GM12865 (cell line): ENCODE measurements at regions not wholly inside any gene's neighbourhood (a gene's known extent, or its start where the extent isn't known, plus 50 kb on each side); places are given as distances from the start of the nearest gene placed in this dataset.

Experiments used
- DNase-seq: peaks from one replicate; pipeline ENCODE4 v3.0.0; 2010; ENCODE audit warnings: low read depth
- H3K4me3 ChIP-seq: 2 replicates; pipeline ENCODE4 v1.5.1; 2011; ENCODE audit warnings: mild to moderate bottlenecking, low read depth, low read length, control low read depth
- CTCF ChIP-seq: IDR thresholded peaks from 2 replicates; pipeline ENCODE4 v1.5.1; 2011; ENCODE audit warnings: low read length, control low read depth, low read depth, inconsistent platforms; ENCODE audit not compliant: insufficient read depth; ENCODE audit errors: missing control alignments

GRCh38 chr4:137768196-137768595 is 235.9 kb upstream of the PCDH18 start:
- DNase-seq = no peak
- no peak for TF ChIP-seq CTCF
- no peak overlapping the region for H3K4me3 ChIP-seq

DNA sequence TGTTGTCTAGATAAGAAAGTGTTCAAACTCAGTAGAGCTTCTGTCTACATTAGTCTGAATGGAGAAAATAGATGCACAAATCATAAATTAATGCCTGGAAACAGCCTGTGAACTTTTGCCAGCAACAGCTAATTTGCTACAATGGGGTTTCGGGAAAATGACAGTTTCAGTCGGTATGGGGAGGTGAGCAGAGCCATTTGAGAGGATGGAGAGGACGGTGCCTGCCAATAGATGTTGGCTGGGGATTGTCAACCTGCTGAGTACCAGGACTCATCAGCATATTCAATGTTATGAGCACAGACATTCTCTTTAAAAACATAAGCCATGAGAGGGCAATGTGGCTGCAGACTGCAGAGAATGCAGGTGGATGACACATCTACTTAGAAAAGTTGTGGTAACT is 230.3 kb upstream of the PCDH18 start:
- DNase-seq = no peak
- no peak overlapping the region for H3K4me3 ChIP-seq
- no peak for TF ChIP-seq CTCF

DNA sequence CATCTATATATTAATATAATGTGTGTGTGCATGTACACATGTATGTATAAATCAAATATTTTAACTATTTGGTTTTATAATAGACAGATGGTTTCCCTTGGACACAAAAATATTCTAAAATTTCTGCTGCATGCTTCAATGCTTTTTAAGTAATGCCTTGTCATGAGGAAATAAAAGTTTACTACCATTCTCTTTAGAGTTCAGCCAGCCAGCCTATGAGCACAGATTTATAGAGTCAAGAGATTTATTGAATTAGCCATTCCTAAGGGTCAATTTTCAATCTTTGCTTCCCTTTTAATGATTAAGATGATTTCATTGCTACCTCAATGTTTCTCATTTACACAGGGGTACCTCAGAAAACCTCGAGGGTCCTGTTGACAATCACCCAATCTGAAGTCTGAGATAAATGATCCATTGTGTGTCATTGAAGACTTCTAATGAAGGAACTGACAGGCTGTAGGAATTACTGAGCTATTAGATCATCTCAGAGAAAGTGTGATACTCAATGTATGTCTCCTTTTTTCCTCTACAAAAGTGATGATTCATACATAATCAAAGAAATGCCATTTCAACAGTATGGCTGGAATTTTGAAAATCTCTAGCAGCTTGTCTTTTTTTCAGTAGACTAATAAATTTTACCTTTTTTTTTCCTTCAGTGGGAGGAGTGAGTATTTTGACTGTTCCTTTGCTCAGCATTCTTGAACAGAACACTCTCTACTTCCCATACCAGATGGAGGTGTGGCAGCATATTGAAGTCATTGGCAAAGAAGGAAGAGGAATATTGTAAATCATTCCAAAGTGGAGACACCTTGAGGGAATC is 222.6 kb upstream of the PCDH18 start:
- H3K4me3 ChIP-seq = no peak overlapping the region
- no peak for DNase-seq
- TF ChIP-seq CTCF = no peak

DNA sequence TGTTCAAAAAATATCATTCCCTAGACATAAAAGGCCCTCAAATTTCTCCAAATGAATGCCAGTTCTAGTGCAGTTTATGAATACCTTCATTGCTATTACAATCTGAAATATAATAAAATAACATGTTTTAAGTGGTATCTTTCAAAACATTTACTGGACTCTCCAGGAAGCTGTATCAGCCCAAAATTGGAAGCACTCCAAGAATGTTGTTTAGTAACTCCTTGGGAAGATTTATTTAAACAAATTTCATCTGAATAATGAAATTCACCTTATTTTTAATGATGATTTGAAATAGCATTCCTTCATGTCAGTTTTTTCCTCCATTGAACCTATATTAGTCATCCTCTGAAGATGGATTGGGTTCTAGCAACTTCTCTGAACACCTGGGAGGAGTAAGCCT is 217.2 kb upstream of the PCDH18 start:
- H3K4me3 ChIP-seq = no peak overlapping the region
- no peak for DNase-seq
- no peak for TF ChIP-seq CTCF

- no peak for TF ChIP-seq CTCF
- DNase-seq = no peak
- H3K4me3 ChIP-seq = no peak overlapping the region
Measured at GRCh38 chr4:137748616-137749015, 216.3 kb upstream of the PCDH18 start.

DNA sequence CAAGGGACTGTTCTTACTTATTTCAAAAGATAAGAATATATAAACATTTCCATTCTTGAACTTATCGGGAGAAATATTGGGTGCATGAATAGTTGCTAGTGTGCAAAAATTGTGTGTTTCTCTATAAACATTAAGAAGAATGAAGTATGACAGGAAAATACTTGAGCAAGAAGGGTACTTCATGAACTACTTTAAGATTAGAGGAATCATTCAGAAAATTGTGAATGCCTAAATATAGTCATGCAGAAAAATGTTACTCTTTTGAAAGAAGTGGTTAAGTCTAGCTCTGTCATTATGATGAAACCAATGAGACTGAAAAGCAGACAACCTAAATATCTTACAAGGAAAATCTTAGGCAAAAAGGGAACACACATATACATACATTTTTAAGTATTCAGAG is 207.8 kb upstream of the PCDH18 start:
- DNase-seq = no peak
- H3K4me3 ChIP-seq = no peak overlapping the region
- TF ChIP-seq CTCF = no peak

- TF ChIP-seq CTCF = no peak
- no peak overlapping the region for H3K4me3 ChIP-seq
- no peak for DNase-seq
Measured at GRCh38 chr4:137739391-137739790, 207.1 kb upstream of the PCDH18 start.
